ENCODE measurements at regions not wholly inside any gene's neighbourhood (a gene's known extent, or its start where the extent isn't known, plus 50 kb on each side); places are given as distances from the start of the nearest gene placed in this dataset.

- Histone ChIP-seq H3F3A (ENCODE audit: low read depth) (no peaks in the 10 kb centered on the region), H3K79me2 (ENCODE audit: low read depth) (no peaks in the 10 kb centered on the region), H3K4me2 (no peak overlapping the region), H3K9ac (no peak overlapping the region), H3K27me3 (no peaks in the 10 kb centered on the region), H3K4me1 (no peaks in the 10 kb centered on the region), H3K9me3 (ENCODE audit: low read depth) (no peaks in the 10 kb centered on the region), H3K36me3 (no peaks in the 10 kb centered on the region), H3K27ac (no peak overlapping the region), H4K20me1 (ENCODE audit: low read depth) (no peaks in the 10 kb centered on the region), H2AFZ (replicated peaks) (no peak overlapping the region), H3K4me3 (no peak overlapping the region)
- no peak for TF ChIP-seq EZH2 (IDR thresholded peaks at IDR 0.05)
- TF ChIP-seq EZH2phosphoT487 (IDR thresholded peaks at IDR 0.05) = no peak
- TF ChIP-seq CTCF (IDR thresholded peaks at IDR 0.05) = no peak
- no peak overlapping the region for H3K27ac Mint-ChIP-seq
- H3K36me3 Mint-ChIP-seq = no peaks in the 10 kb centered on the region
- peaks cover 2% of the 10 kb centered on the region for H3K27me3 Mint-ChIP-seq (ENCODE audit: insufficient read depth, low read depth)
- DNase-seq (ENCODE audit: low spot score) = no peak
- H3K4me1 Mint-ChIP-seq = no peaks in the 10 kb centered on the region
- H3K9me3 Mint-ChIP-seq = no peaks in the 10 kb centered on the region
- H3K4me3 Mint-ChIP-seq = no peak overlapping the region
These were observed 720.2 kb upstream of the C9orf72 start for GRCh38 chr9:28293369-28294090.

- DNase-seq (ENCODE audit: low spot score) = no peak
- Histone ChIP-seq H2AFZ (replicated peaks) (no peak overlapping the region), H3K4me1 (no peaks in the 10 kb centered on the region), H3K27ac (no peak overlapping the region), H3F3A (ENCODE audit: low read depth) (no peaks in the 10 kb centered on the region), H3K4me3 (no peak overlapping the region), H3K79me2 (ENCODE audit: low read depth) (no peaks in the 10 kb centered on the region), H3K9me3 (ENCODE audit: low read depth) (no peaks in the 10 kb centered on the region), H3K27me3 (no peaks in the 10 kb centered on the region), H3K9ac (no peak overlapping the region), H4K20me1 (ENCODE audit: low read depth) (no peaks in the 10 kb centered on the region), H3K36me3 (no peaks in the 10 kb centered on the region), H3K4me2 (no peak overlapping the region)
- no peaks in the 10 kb centered on the region for H3K36me3 Mint-ChIP-seq
- H3K27me3 Mint-ChIP-seq (ENCODE audit: insufficient read depth, low read depth) = no peaks in the 10 kb centered on the region
- no peaks in the 10 kb centered on the region for H3K4me1 Mint-ChIP-seq
- H3K4me3 Mint-ChIP-seq = no peak overlapping the region
- no peaks in the 10 kb centered on the region for H3K9me3 Mint-ChIP-seq
- TF ChIP-seq EZH2 (IDR thresholded peaks at IDR 0.05) (no peak), EZH2phosphoT487 (IDR thresholded peaks at IDR 0.05) (no peak), CTCF (IDR thresholded peaks at IDR 0.05) (no peak)
- H3K27ac Mint-ChIP-seq = no peak overlapping the region
These were observed 728.0 kb upstream of the C9orf72 start for GRCh38 chr9:28301281-28301680.

GRCh38 chr9:28317745-28318144 is 744.5 kb upstream of the C9orf72 start:
- Histone ChIP-seq H3K27ac (no peak overlapping the region), H3K9me3 (ENCODE audit: low read depth) (no peaks in the 10 kb centered on the region), H2AFZ (replicated peaks) (no peak overlapping the region), H3K4me2 (no peak overlapping the region), H3K4me1 (peaks cover 8% of the 10 kb centered on the region), H3K4me3 (no peak overlapping the region), H3K79me2 (ENCODE audit: low read depth) (no peaks in the 10 kb centered on the region), H3K36me3 (no peaks in the 10 kb centered on the region), H3K9ac (no peak overlapping the region), H3F3A (ENCODE audit: low read depth) (no peaks in the 10 kb centered on the region), H3K27me3 (no peaks in the 10 kb centered on the region), H4K20me1 (ENCODE audit: low read depth) (no peaks in the 10 kb centered on the region)
- Mint-ChIP-seq H3K4me3 (no peak overlapping the region), H3K27me3 (ENCODE audit: insufficient read depth, low read depth) (no peaks in the 10 kb centered on the region), H3K36me3 (no peaks in the 10 kb centered on the region), H3K4me1 (peaks cover 26% of the 10 kb centered on the region), H3K9me3 (no peaks in the 10 kb centered on the region), H3K27ac (no peak overlapping the region)
- DNase-seq (ENCODE audit: low spot score) = peak; percentile 8
- TF ChIP-seq EZH2 (IDR thresholded peaks at IDR 0.05) = no peak
- no peak for TF ChIP-seq EZH2phosphoT487 (IDR thresholded peaks at IDR 0.05)
- no peak for TF ChIP-seq CTCF (IDR thresholded peaks at IDR 0.05)

All from neural progenitor cell (in vitro differentiated cells).